ENCODE measurements at regions not wholly inside any gene's neighbourhood (a gene's known extent, or its start where the extent isn't known, plus 50 kb on each side); places are given as distances from the start of the nearest gene placed in this dataset.
A peak's percentile ranks its signal among the peaks of the same experiment; 100 is the strongest.

GRCh38 chr12:132426349-132427173 is 63.4 kb upstream of the FBRSL1 start:
- DNase-seq = no peak

- no peak for DNase-seq
These were observed 65.1 kb upstream of the FBRSL1 start for GRCh38 chr12:132424811-132425210.

- peak in 1 of 56 donors; percentile 9 for DNase-seq
These were observed 65.9 kb upstream of the FBRSL1 start for GRCh38 chr12:132423820-132424645.

GRCh38 chr12:132423251-132423819 is 66.6 kb upstream of the FBRSL1 start:
- no peak for DNase-seq

GRCh38 chr12:132422381-132423043 is 67.4 kb upstream of the FBRSL1 start:
- DNase-seq = no peak

- DNase-seq = no peak
These were observed 67.9 kb upstream of the FBRSL1 start for GRCh38 chr12:132422040-132422380.

- DNase-seq = no peak
These were observed 70.2 kb upstream of the FBRSL1 start for GRCh38 chr12:132419631-132420246.

GRCh38 chr12:132418393-132418925 is 71.5 kb upstream of the FBRSL1 start:
- no peak for DNase-seq

GRCh38 chr12:132417741-132418140 is 72.2 kb upstream of the FBRSL1 start:
- no peak for DNase-seq

GRCh38 chr12:132416827-132417226 is 73.1 kb upstream of the FBRSL1 start:
- DNase-seq = no peak

GRCh38 chr12:132416121-132416673 is 73.8 kb upstream of the FBRSL1 start:
- no peak for DNase-seq

GRCh38 chr12:132415327-132416120 is 74.4 kb upstream of the FBRSL1 start:
- no peak for DNase-seq

- peak in 50 of 56 donors; percentile 4 to 73 (median 40) for DNase-seq
These were observed 75.2 kb upstream of the FBRSL1 start for GRCh38 chr12:132414634-132415326.

GRCh38 chr12:132413931-132414588 is 75.9 kb upstream of the FBRSL1 start:
- no peak for DNase-seq

- no peak for DNase-seq
These were observed 78.5 kb upstream of the FBRSL1 start for GRCh38 chr12:132411457-132411856.

GRCh38 chr12:132410849-132411248 is 79.1 kb upstream of the FBRSL1 start:
- no peak for DNase-seq

GRCh38 chr12:132410296-132410625 is 79.7 kb upstream of the FBRSL1 start:
- DNase-seq = no peak

GRCh38 chr12:132409495-132410295 is 80.3 kb upstream of the FBRSL1 start:
- no peak for DNase-seq
